ENCODE measurements at regions not wholly inside any gene's neighbourhood (a gene's known extent, or its start where the extent isn't known, plus 50 kb on each side); places are given as distances from the start of the nearest gene placed in this dataset.

DNA sequence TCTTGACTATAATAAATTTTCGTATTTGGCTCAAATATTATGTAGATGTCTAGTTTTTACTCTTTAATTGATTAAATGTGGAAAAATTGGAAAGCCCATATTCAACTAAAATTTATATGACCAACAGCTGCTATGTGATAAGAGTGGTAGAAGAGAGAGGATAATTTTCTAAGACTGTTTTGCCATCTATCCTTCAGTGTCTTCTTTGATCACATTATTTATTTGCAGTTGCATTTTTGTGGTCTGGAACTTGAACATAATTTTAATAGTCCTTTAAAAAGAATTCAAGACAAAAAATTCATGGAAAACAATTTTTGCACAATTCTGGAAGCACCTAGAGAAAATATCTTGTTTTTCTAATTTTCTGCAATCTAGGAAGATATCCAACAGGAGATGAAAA, 213.3 kb upstream of the THBS1 start:
- DNase-seq: no peak

DNA sequence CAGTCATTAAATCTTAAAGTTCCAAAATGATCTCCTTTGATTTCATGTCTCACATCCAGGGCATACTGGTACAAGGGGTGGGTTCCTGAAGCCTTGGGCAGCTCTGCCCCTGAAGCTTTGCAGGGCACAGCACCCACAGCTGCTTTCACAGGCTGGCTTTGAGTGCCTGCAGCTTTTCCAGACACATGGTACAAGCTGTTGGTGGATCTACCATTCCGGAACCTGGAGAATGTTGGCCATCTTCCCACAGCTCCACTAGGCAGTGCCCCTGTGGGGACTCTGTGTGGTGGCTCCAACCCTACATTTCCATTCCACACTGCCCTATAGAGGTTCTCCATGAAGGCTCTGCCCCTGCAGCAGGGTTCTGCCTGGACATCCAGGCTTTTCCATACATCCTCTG, 211.1 kb upstream of the THBS1 start:
- no peak for DNase-seq

DNA sequence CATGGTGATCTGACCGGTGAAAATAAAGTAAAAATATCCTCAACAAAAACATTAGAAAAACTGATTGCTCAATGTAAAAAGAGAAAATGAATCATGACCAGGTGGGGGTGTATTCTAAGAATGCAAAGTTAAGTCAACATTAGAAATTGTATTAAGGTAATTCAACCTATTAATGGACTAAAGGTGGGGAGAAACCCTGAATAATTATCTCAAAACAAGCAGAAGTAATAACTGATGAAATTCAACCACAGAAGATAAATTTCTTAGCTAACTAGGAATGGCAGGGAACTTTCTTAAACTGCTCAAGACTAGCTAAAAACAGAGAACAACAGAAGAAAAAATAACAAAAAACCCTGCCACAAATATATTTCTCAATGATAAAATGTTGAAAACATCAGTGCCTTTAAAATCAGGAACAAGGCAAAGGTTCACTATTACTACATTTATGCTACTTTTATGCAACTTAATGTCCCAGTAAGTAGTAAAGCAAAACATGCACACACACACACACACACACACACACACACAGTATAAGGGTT, 204.4 kb upstream of the THBS1 start:
- no peak for DNase-seq

DNA sequence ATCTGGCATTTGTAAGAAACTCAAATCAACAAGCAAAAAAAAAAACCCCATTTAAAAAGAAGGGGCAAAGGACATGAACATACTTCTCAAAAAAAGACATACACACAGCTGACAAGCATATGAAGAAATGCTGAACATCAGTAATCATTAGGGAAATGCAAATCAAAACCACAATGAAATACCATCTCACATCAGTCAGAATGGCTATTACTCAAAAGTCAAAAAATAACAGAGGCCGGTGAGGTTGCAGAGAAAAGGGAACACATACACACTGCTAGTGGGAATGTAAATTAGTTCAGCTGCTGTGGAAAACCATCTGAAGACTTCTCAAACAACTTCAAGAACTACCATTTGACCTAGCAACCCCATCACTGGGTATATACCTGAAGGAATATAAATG, 199.4 kb upstream of the THBS1 start:
- no peak for DNase-seq

DNA sequence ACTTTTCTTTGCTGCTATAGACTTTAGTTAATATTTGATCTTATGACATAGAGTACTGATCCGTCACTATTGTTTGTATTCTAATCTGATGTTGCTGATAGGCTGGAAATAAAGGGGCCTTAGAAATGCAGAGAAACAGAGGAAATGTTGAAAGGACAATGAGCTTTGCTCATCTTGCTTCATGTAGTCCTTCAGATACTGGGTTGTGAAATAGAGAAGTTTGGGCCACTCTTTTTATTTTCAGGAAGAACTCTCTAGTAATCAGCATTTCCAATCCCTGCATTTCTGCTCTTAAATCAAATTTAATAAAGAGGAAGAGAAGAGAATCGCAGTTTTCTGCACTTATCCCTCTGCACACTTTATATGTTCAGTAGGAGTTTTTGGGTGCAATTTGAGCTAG, 192.8 kb upstream of the THBS1 start:
- DNase-seq: no peak

DNA sequence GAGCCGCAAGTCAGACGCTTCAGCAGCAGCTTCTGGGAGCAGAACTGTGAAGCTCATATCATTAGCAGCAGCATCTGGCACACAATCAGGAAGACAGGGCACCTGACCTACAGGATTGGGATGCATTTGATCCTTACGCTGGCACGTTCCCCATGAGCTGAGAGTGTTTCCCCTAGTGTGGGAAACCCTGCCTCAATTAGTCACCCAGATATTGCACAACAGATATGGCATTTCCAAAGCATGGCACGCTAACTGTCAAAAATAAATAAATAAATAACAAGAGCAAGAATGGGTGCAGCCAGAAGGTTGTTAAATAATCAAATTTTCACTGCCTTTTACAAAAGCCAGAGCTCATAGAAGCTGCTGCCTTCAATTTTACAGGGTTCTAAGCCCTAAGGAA, 189.6 kb upstream of the THBS1 start:
- DNase-seq: no peak

DNA sequence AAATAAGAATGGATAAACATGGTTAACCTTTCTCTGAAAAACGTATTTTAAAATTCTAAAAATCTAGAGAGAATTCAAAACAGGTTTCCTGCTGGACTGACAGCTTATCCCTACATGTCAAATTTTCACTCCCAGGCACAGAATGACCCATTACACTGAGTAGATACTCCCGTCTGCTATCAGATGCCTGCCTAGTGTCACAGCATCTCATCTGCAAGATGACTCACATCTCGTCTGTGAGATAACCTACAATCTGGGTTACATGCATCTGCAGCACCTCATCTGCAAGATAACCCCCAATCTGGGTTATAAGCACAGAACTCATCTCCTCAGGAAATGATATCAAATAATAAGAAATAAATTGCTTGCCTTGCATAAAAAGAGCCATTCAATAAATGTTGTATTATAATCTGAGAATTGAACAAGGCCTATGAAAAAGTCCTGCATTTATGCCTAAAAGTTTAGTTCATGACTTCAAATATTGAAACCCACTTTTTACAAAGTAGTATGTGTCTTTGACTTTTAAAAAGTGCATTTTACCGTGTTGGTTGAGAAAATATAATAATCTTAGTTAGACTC, 188.3 kb upstream of the THBS1 start:
- no peak for DNase-seq

DNA sequence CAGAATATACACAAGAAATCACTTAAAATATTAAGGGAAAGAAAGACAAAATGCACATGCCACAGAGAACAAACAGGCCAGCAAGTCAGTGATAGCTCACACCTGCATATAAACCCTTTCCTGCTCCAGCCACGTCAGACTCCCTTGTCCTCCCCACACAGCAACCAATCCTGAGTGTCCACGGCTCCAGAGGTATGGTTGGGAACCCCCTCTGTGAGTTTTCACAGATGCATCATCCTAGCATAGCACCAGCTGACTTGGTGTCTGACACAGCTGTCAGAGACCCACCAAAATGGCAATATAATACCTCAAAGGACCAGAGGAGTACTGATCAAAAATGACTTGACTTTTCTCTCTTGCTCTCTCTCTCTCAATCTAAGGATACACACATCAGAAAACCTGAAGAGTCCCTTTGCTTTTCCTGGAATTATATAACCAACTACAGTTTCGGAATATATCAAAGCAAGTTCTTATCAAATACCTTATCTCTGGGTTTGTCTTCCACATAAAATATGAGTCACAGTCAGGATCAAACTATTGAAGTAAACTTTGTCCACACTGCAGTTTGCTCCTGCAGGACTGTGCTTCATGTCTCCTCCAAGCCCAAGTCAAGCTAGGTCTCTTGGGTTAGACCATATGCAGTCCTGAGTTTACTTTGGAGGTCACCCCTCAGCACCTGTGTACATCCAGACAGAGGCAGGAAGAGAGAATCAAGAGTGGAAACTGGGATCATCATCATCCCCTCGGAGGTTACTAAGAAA, 187.1 kb upstream of the THBS1 start:
- no peak for DNase-seq

DNA sequence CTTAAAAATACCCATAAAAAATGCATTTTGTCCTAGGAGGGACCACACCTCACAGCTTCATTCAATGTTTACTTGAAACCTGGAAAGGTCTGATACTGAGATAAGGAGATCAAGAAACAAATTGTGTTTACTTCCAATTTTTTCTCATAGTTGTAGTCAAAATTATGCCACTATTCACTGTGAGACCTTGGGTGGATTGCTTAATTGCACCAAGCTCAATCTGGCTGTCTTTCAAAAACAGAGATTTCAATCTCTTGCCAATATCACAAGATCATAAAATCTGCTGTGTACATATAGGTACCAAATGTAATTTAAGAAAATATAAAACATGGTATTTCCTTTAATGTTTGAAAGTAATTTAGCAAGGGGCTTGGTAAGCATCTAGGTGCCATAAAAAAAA, 186.4 kb upstream of the THBS1 start:
- no peak for DNase-seq

DNA sequence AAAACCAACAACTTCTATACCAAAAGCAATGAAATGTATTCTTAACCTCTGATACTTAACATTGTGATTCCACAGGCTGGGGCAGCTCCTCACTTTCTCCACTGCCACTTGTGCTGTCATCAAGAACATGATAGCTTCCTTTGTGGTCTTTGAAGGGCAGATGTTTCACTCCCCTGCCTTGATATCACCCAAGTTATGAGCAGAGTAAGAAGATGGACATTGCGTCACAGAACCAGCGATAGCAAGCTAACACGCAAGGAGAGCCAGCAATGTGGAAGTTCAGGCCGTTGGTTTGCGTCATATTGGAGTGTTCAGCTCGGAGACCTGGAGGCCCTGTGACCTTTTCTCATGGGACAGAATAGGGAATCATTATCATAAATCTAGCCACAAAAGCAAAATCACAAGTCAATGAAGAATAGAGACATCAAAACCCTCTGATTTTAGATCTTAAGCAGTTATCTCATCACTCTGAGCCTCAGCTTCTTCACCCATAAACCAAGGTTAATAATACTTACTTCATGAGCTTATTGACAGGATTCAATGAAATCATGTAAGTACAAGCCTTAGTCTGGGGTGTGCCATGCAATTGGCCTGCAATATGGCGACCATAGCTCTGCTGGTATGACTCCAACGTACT, 183.8 kb upstream of the THBS1 start:
- no peak for DNase-seq

DNA sequence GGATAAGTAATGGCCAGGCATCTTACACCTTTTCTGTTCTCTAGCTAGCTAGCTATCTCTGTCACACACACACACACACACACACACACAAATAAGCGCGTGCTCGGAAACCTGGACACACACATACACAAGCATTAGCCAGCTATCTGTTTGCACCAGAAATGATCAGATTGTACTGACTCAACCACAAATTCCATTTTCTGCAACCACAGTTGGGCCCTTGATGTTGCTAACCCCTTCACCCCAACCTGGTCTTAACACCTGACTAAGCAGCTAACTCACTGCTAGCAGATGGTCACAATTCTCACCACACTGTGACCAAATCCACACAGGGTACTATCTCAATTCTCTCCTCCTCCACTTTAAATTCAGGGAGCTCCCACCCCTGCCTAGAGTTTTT, 183.0 kb upstream of the THBS1 start:
- DNase-seq: no peak

DNA sequence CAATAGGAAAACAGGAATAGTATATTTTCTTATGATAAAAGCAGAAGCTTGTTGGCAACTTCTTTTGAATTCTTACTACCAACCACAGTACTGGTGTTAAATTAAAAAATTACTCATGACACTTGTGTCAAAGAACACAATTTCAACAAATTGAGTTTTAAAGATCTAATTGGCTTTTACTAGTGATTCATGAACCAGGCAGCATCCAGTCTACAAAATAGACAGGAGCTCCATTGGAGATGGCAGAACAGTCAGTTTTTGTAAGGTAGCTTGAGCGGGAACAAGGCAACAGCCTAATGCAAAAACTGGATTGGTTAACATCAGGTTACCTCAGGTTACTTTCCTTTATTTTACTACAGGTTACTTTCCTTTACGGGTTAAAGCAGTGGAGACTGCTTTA, 181.3 kb upstream of the THBS1 start:
- no peak for DNase-seq

DNA sequence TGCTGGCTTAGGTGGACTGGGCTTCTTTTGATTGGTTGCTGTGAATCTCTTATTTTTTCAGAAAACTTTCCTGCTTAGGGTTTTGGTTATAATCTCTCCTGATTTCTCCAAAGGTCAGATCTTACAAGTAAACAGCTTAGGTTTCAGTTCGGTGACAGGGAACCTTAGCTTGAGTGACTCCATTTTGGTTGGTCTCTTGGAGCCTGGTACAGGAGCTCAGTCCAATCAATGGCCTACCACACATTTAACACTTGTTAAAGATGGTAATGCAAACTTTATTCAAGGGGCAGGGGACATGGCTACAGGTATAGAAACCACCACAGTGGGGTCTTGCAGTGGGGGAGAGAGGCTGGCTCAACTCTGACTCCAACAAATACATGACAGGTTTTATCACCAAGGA, 180.9 kb upstream of the THBS1 start:
- DNase-seq: no peak

DNA sequence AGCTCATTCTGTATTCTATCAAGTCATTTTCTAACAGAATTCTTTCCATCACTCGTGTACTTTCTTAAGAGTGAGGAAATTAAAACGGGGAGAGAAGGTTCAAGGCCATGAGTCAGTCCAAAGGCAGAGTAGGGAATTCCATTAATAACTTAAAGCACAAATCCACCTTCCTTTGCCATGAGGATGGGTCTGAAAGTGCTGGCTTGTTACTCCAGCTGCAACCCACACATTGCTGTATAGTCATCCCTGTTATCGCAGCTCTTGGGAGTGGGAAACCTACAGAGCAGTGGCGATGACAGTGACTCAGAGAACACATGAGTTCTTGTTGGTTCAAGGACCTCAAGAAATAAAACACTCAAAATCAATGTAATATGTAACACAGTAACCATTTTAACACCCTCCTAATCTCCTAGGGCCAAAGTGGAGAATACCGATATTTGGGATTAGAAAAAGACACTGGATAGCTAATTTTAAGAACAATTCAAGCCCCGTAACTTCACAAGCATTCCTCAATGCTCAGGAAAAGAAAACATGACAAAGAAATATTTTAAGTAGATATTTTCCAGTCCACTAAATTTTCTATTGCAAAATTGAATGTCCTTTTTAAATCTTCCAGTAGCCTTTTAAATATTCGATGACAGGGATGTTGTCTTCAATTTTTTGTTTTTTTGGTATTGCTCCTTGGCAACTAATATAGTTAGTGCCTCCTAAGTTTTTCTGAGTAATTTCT, 179.9 kb upstream of the THBS1 start:
- DNase-seq: no peak

DNA sequence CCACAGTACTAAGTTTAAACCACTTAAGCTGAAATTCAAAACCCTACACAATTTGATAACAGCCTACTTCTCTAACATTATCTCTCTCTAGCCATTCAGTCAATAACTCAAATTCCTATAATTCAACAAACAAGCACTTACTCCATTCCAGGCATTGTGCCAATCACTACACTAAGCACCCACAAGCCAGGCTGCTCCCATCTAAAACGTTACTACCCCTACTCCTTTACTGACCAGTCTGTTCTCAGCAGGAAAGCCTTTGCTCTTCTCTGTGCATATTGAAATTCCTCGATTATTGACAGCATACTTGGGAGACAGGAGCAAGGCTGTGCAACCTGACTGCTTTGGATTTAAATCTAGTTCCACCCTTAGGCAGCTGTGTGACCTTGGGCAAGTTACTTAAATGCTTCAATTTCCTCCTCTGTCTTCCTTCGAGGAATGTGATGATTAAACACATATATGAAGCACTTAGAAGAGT, 177.2 kb upstream of the THBS1 start:
- no peak for DNase-seq

DNA sequence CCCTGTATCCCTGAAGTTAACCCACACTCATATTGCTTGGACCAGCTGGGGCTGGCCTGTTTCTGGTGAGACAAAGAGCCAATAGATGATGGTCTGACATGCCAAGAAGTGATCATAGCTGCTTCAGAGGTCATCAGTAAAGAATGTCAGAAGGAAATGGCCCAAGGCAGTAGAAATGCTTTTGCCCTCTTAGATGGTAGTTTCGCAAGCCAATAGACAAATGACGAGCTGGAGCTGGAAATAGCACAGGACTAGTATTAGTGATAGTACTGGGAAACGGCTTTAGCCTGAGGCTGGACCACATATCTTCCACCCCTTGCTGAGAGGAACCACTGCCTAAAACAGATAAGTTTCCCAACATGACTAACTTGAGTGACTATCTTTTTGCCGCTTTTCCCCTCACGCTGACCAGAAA, 176.1 kb upstream of the THBS1 start:
- DNase-seq: no peak

DNA sequence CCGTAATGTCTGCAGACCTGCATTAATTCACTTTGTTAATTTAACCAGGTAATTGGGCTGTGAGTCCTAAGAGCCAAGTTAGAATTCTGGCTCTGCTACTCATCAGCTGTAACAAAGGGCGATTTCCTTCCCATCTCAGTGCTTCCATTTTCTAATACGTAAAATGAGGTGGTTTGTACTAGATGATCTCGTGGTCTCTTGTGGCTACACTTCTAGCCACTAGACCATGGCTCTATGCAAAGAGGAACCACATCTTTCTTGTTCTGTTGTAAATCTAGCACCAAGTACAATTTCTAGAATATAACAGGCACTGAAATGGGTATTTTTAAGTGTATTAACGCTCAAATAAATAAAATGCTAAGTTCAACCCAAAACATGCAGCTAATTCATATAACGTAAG, 174.4 kb upstream of the THBS1 start:
- DNase-seq: no peak

DNA sequence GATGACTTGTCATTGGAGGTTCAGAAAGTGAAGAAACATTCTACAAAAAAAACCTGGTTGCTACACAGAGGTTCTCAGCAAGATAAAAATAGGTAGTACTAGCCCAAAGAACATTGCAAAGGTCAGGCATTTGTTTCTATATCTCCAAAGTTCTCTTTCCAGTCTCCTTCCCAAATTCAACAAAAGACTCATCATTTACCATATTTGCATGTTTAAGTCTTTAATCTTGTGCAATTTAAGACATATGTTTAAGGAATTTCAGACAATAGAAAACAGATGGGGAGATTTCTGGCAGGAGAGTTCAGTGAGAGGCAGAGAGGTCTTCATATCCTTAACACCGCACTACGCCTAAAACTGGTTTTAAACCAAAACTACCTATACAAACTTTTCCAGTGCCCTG, 173.8 kb upstream of the THBS1 start:
- no peak for DNase-seq

DNA sequence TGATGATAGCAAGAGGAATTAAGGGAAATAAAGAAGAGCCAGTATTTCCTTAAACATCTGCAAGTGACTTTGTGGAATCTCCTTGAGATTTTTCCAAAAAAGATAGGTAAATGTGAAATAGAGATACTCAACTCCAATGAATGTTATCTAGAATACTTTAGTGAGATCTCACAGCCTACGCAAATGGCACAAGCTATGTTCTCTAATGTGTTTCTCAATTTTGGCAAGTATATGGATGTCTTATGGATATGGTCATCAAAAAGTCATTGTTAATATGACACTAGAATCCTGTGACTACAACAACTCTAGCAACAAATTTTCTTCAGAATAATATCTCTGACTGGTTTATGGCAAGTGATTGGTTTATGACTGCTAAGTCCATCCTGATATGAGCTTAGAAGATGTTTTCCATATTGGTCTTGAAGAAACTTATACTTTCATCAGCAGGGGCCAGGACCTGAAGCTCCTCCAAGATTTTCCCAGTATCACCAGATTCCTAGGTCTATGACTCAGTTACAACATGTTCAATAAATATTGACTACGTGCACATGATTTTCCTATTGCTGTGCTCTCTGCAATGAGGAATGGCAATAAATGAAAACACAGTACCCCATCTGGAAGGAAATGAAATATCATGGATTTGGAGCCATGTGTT, 170.9 kb upstream of the THBS1 start:
- no peak for DNase-seq

DNA sequence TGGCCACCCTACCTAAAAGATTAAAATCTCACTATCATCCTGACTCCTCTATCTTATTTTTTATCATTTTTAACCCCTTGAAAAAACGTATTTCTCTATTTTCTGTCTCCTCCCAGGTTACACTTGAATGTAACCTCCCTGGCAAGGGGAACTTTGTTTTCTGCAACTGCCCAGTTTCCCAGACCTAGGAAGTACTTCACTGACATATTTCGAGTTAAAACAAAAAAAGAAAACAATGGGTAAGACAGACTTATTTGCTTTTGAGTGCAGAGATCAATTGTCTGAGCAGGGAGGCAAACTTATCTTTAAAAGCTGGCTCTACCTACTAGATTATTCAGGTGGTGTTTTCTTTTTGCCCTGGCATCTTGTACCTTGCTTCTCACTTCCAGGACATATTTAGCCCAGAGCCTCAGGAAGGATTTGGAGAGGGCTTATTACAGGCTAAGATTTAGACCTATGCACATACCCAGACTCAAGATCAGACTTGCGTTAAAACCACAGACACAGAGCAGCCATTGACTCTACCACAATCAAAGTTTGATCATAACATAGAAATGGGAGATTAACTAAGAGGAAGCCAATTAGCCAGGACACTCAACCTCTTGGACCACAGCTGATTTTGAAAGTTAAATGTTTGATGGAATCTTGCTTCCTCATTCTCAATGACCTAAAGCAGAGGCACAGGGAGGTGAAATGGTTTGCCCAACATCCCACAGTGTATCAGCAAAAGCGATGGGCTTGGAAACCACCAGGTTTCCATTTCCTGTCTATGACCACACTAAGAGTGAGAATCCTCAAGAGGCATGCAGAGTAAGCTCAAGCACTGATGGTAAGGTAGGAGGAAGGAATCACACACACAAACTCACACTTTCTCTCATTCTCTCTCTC, 169.5 kb upstream of the THBS1 start:
- DNase-seq: no peak

DNA sequence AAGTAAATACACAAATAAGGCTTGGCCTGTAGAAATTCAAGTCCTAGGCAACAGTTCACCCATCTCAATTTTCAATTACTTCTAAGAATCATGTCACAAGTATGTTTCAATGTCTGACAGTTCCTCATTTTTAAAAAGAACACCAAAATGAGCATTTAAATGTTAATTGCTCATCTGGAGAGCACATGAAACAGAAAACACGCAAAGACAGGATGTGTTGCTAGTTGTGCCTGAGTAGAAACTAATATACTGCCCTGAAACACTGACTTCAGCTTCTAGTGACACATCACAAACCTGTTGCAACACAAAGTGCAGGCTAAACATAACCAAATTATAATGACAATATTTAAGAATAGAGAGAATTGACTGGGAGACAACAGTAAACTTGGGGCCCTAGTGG, 167.3 kb upstream of the THBS1 start:
- DNase-seq: no peak

DNA sequence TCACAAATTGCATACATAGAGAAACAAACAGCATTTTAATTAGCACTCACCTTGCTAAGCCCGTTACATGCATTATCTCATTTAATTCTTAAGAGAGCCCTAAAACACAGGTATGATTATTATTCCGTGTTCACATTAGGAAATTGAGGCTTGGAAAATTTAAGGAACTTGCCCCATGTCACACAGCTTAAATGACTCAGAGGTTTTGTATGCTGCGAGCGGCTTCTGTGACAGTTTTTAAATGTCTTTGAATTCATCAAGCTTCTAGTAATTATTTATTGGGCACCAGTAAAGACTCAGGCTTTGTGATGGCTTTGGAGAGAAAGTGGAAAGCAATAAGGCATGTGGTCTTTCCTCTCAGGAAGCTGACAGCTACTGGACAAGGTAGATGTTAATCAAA, 166.7 kb upstream of the THBS1 start:
- no peak for DNase-seq
